NCI-H82 treated with DMSO at 0.1 percent for 48 hours (cell line): ENCODE measurements at regions not wholly inside any gene's neighbourhood (a gene's known extent, or its start where the extent isn't known, plus 50 kb on each side); places are given as distances from the start of the nearest gene placed in this dataset.
"Not testable (repeated sequence)": the region's sequence is repeated elsewhere in the genome, so short reads cannot be mapped to it uniquely, and the experiment has no call there.

Experiments used
- DNase-seq: peaks from one replicate; lab custom pipeline; 2025; ENCODE audit not compliant: unreplicated experiment; lab: John Stamatoyannopoulos, UW

GRCh38 chr2:8142461-8142860 lies 539.4 kb upstream of the ID2 start:
- no peak for DNase-seq

GRCh38 chr2:8144131-8144631 lies 537.7 kb upstream of the ID2 start:
- DNase-seq: no peak

- no peak for DNase-seq
Observed at GRCh38 chr2:8144785-8145184, 537.1 kb upstream of the ID2 start.

- DNase-seq: not testable (repeated sequence)
Observed at GRCh38 chr2:8145375-8145774, 536.5 kb upstream of the ID2 start.

GRCh38 chr2:8146132-8147005 lies 535.5 kb upstream of the ID2 start:
- no peak for DNase-seq

- DNase-seq: no peak
Observed at GRCh38 chr2:8148260-8149006, 533.4 kb upstream of the ID2 start.

- DNase-seq: no peak
Observed at GRCh38 chr2:8149007-8149405, 532.9 kb upstream of the ID2 start.

GRCh38 chr2:8149985-8150539 lies 531.8 kb upstream of the ID2 start:
- no peak for DNase-seq

GRCh38 chr2:8151888-8152287 lies 530.0 kb upstream of the ID2 start:
- DNase-seq: no peak

- DNase-seq: no peak
Observed at GRCh38 chr2:8152392-8153257, 529.2 kb upstream of the ID2 start.

GRCh38 chr2:8153258-8153718 lies 528.6 kb upstream of the ID2 start:
- DNase-seq: no peak

GRCh38 chr2:8154270-8154669 lies 527.6 kb upstream of the ID2 start:
- DNase-seq: no peak

- DNase-seq: no peak
Observed at GRCh38 chr2:8154936-8155335, 526.9 kb upstream of the ID2 start.

- no peak for DNase-seq
Observed at GRCh38 chr2:8157621-8158430, 524.0 kb upstream of the ID2 start.

GRCh38 chr2:8158711-8159110 lies 523.1 kb upstream of the ID2 start:
- DNase-seq: no peak

- DNase-seq: no peak
Observed at GRCh38 chr2:8159211-8159965, 522.5 kb upstream of the ID2 start.

- no peak for DNase-seq
Observed at GRCh38 chr2:8159966-8160603, 521.8 kb upstream of the ID2 start.

- no peak for DNase-seq
Observed at GRCh38 chr2:8160959-8161358, 520.9 kb upstream of the ID2 start.

- no peak for DNase-seq
Observed at GRCh38 chr2:8162552-8162951, 519.3 kb upstream of the ID2 start.
